AG04450 (cell line): ENCODE measurements at regions not wholly inside any gene's neighbourhood (a gene's known extent, or its start where the extent isn't known, plus 50 kb on each side); places are given as distances from the start of the nearest gene placed in this dataset.

Experiments used
- CTCF ChIA-PET: fragments of 300-600, 350-600 bp; formaldehyde crosslinking; extraction: SDS; loops from one replicate; lab custom pipeline; 2022; ENCODE audit warnings: antibody characterized with exemption, inconsistent platforms; lab: Charles Lee
- POLR2A ChIA-PET: fragments of 350-600 bp; formaldehyde crosslinking; extraction: SDS; loops from one replicate; lab custom pipeline; 2021; ENCODE audit warnings: antibody characterized with exemption, inconsistent platforms; lab: Yijun Ruan, JAX
- DNase-seq: peaks from one replicate; pipeline ENCODE4 v3.0.0-alpha.2; 2011; ENCODE audit warnings: low read depth, low spot score
- H3K27ac ChIP-seq: one replicate; pipeline ENCODE4 v1.5.1; 2012; ENCODE audit warnings: low read depth, low read length, control low read depth
- H3K27me3 ChIP-seq: one replicate; pipeline ENCODE4 v1.6.0; 2012; ENCODE audit warnings: low read length; ENCODE audit not compliant: control insufficient read depth, insufficient read depth
- H3K4me3 ChIP-seq: 2 replicates; pipeline ENCODE4 v1.5.1; 2011; ENCODE audit warnings: mild to moderate bottlenecking, low read depth, low read length, control low read depth
- H3K9me3 ChIP-seq: 2 replicates; pipeline ENCODE4 v1.5.1; 2012; ENCODE audit warnings: low read length; ENCODE audit not compliant: control insufficient read depth, insufficient read depth
- CTCF ChIP-seq: IDR thresholded peaks from 2 replicates; pipeline ENCODE4 v1.5.1; 2011; ENCODE audit warnings: low read depth, low read length, control low read depth, inconsistent platforms

- ChIA-PET CTCF (no interaction called here), POLR2A (no interaction called here)
- Histone ChIP-seq H3K27me3 (no peaks in the 10 kb centered on the region), H3K9me3 (peaks cover 34% of the 10 kb centered on the region), H3K4me3 (no peak overlapping the region), H3K27ac (no peak overlapping the region)
- TF ChIP-seq CTCF = no peak
- no peak for DNase-seq
Measured at GRCh38 chr19:28285917-28286316, 927.0 kb downstream of the UQCRFS1 start.

- H3K27me3 ChIP-seq = no peaks in the 10 kb centered on the region
- no peak for TF ChIP-seq CTCF
- POLR2A ChIA-PET = no interaction called here
Measured at GRCh38 chr19:28285078-28285477, 927.9 kb downstream of the UQCRFS1 start.

GRCh38 chr19:28284389-28284788 lies 928.6 kb downstream of the UQCRFS1 start:
- ChIA-PET CTCF (no interaction called here), POLR2A (no interaction called here)
- H3K9me3 ChIP-seq = peaks cover 25% of the 10 kb centered on the region
- no peak overlapping the region for H3K4me3 ChIP-seq
- no peak for TF ChIP-seq CTCF
- no peak overlapping the region for H3K27ac ChIP-seq
- H3K27me3 ChIP-seq = no peaks in the 10 kb centered on the region
- DNase-seq = no peak

More at GRCh38 chr19:28285078-28285477, 927.9 kb downstream of the UQCRFS1 start:
- Histone ChIP-seq H3K9me3 (peaks cover 31% of the 10 kb centered on the region), H3K4me3 (no peak overlapping the region), H3K27ac (no peak overlapping the region)
- no peak for DNase-seq
- CTCF ChIA-PET = no interaction called here

GRCh38 chr19:28283592-28283991 lies 929.4 kb downstream of the UQCRFS1 start:
- Histone ChIP-seq H3K27ac (no peak overlapping the region), H3K27me3 (no peaks in the 10 kb centered on the region), H3K9me3 (peaks cover 20% of the 10 kb centered on the region), H3K4me3 (no peak overlapping the region)
- no peak for DNase-seq
- ChIA-PET CTCF (no interaction called here), POLR2A (no interaction called here)
- no peak for TF ChIP-seq CTCF

GRCh38 chr19:28281676-28282075 lies 931.3 kb downstream of the UQCRFS1 start:
- no peaks in the 10 kb centered on the region for H3K27me3 ChIP-seq
- TF ChIP-seq CTCF = no peak
- DNase-seq = no peak
- no peak overlapping the region for H3K27ac ChIP-seq
- ChIA-PET CTCF (no interaction called here), POLR2A (no interaction called here)
- peaks cover 15% of the 10 kb centered on the region for H3K9me3 ChIP-seq
- no peak overlapping the region for H3K4me3 ChIP-seq
